ENCODE measurements at regions not wholly inside any gene's neighbourhood (a gene's known extent, or its start where the extent isn't known, plus 50 kb on each side); places are given as distances from the start of the nearest gene placed in this dataset.
A peak's percentile ranks its signal among the peaks of the same experiment; 100 is the strongest.
"Not testable (repeated sequence)": the region's sequence is repeated elsewhere in the genome, so short reads cannot be mapped to it uniquely, and the experiment has no call there.

DNA sequence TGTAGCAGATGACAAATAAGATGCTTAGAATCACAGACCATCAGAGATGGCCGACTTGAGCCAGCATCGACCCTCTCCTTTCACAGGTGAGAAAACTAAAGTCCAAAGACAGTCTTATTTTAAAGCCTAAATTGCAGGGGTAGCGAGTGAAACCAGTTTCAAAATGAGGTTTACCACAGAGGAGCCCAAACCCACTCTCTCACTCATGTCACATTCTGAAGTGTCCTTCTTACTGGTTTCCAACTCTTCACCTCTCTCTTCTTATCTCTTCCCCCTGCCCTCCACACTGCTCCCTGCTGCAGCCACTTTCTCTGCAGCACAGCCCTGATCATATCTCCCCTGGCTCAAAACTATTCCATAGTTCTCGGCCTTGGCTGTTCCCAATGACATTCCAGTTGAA is 57.0 kb upstream of the NID2 start:
- TF ChIP-seq CTCF (conservative IDR thresholded peaks at IDR 0.05; ENCODE audit: low read length) (no peak), EZH2phosphoT487 (IDR thresholded peaks at IDR 0.05; ENCODE audit: borderline replicate concordance) (no peak)
- Histone ChIP-seq H3K9me2 (replicated peaks; ENCODE audit: low read depth, low read length) (no peaks in the 10 kb centered on the region), H2AFZ (ENCODE audit: low read length) (no peak overlapping the region), H3K4me3 (ENCODE audit: low read length, poor library complexity, severe bottlenecking) (no peak overlapping the region), H3K4me2 (ENCODE audit: low read depth, low read length, poor library complexity, severe bottlenecking) (peak overlapping the region; percentile 20), H3K36me3 (ENCODE audit: insufficient read depth, low read length) (peaks cover 5% of the 10 kb centered on the region; the same call in 1 of the 2 replicates), H3F3A (ENCODE audit: low read depth) (no peaks in the 10 kb centered on the region), H3K27me3 (ENCODE audit: insufficient read depth, low read length, poor library complexity, severe bottlenecking) (no peaks in the 10 kb centered on the region), H3K9ac (ENCODE audit: low read depth, low read length, poor library complexity, severe bottlenecking) (no peak overlapping the region), H3K79me2 (ENCODE audit: insufficient read depth, low read length) (no peaks in the 10 kb centered on the region), H3K9me3 (ENCODE audit: insufficient read depth, low read depth, low read length) (no peaks in the 10 kb centered on the region), H3K4me1 (ENCODE audit: insufficient read depth, low read length, poor library complexity, severe bottlenecking) (peaks cover 20% of the 10 kb centered on the region), H4K20me1 (ENCODE audit: insufficient read depth, low read length, poor library complexity, severe bottlenecking) (no peaks in the 10 kb centered on the region)

DNA sequence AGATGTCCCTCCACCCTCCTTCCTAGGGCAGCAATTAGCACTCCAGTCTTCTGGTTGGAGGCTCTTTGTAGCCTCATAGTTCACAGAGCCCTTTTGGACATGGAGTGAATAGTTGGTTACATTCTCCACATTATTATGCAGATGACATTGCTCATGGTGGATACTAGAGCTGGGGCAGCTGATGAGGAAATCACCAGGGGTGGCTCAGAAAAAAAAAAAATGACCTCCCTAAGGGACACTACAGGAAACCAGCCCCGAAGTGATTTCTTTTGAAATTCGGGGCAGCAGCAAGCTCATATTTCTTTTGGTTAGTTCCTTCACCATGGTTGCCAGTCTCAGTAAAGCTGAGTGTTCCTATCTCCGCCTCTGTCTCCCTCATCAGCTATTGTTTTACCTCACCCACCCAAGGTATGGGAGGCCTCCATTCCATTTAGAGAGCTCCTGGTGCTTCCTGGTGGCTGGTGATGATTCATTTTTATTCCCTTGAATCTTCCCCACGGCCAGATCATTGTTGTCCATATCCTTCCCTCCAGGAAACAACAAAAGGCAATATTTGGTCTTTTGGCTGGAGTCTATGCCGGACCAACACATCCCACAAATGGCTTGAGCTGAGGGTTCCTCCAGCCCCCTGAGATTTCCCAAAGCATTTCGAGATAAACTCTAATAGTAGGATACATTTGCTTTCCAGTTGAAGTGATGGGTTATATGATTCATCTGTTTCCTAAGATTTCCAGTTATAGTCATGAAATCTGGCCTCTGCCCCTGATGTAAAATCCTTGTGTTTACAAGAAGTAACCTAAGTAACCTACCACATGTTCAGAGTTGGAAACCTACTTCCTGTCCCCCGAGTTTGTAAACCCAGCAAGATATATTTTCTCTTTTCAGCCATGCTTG is 56.2 kb upstream of the NID2 start:
- no peak overlapping the region for H2AFZ ChIP-seq (ENCODE audit: low read length)
- H3K36me3 ChIP-seq (ENCODE audit: insufficient read depth, low read length): peaks cover 5% of the 10 kb centered on the region; the same call in 1 of the 2 replicates
- H3K27me3 ChIP-seq (ENCODE audit: insufficient read depth, low read length, poor library complexity, severe bottlenecking): no peaks in the 10 kb centered on the region
- H3F3A ChIP-seq (ENCODE audit: low read depth): 0 out of 2 replicates have a peak, but pooled peaks cover 2% of the 10 kb centered on the region
- no peaks in the 10 kb centered on the region for H4K20me1 ChIP-seq (ENCODE audit: insufficient read depth, low read length, poor library complexity, severe bottlenecking)
- H3K4me3 ChIP-seq (ENCODE audit: low read length, poor library complexity, severe bottlenecking): no peak overlapping the region
- H3K4me1 ChIP-seq (ENCODE audit: insufficient read depth, low read length, poor library complexity, severe bottlenecking): peaks cover 18% of the 10 kb centered on the region
- H3K79me2 ChIP-seq (ENCODE audit: insufficient read depth, low read length): no peaks in the 10 kb centered on the region
- no peak overlapping the region for H3K9ac ChIP-seq (ENCODE audit: low read depth, low read length, poor library complexity, severe bottlenecking)
- H3K9me2 ChIP-seq (replicated peaks; ENCODE audit: low read depth, low read length): no peaks in the 10 kb centered on the region
- peak overlapping the region; percentile 20 for H3K4me2 ChIP-seq (ENCODE audit: low read depth, low read length, poor library complexity, severe bottlenecking)
- no peaks in the 10 kb centered on the region for H3K9me3 ChIP-seq (ENCODE audit: insufficient read depth, low read depth, low read length)
- TF ChIP-seq EZH2phosphoT487 (IDR thresholded peaks at IDR 0.05; ENCODE audit: borderline replicate concordance) (no peak), CTCF (conservative IDR thresholded peaks at IDR 0.05; ENCODE audit: low read length) (no peak)

DNA sequence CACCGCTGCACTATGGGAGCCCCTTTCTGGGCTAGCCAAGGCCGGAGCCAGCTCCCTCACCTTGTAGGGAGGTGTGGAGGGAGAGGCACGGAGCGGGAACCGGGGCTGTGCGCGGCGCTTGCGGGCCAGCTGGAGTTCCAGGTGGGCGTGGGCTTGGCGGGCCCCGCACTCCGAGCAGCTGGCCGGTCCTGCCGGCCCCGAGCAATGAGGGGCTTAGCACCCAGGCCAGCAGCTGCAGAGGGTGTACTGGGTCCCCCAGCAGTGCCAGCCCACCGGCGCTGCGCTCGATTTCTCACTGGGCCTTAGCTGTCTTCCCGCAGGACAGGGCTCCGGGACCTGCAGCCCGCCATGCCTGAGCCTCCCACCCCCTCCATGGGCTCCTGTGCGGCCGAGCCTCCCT is 53.3 kb upstream of the NID2 start:
- H3K9me3 ChIP-seq (ENCODE audit: insufficient read depth, low read depth, low read length); H2AFZ ChIP-seq (ENCODE audit: low read length); H3K9ac ChIP-seq (ENCODE audit: low read depth, low read length, poor library complexity, severe bottlenecking); H3K36me3 ChIP-seq (ENCODE audit: insufficient read depth, low read length); H3K79me2 ChIP-seq (ENCODE audit: insufficient read depth, low read length); H3K9me2 ChIP-seq (replicated peaks; ENCODE audit: low read depth, low read length); H3K4me3 ChIP-seq (ENCODE audit: low read length, poor library complexity, severe bottlenecking); H3F3A ChIP-seq (ENCODE audit: low read depth); H3K27me3 ChIP-seq (ENCODE audit: insufficient read depth, low read length, poor library complexity, severe bottlenecking); H4K20me1 ChIP-seq (ENCODE audit: insufficient read depth, low read length, poor library complexity, severe bottlenecking); H3K4me2 ChIP-seq (ENCODE audit: low read depth, low read length, poor library complexity, severe bottlenecking): not testable (repeated sequence)
- peaks cover 18% of the 10 kb centered on the region for H3K4me1 ChIP-seq (ENCODE audit: insufficient read depth, low read length, poor library complexity, severe bottlenecking)
